ENCODE measurements at regions not wholly inside any gene's neighbourhood (a gene's known extent, or its start where the extent isn't known, plus 50 kb on each side); places are given as distances from the start of the nearest gene placed in this dataset.

- no peak for TF ChIP-seq POLR2A (IDR thresholded peaks at IDR 0.05; ENCODE audit: low read depth, low read length)
- TF ChIP-seq TAF1 (IDR thresholded peaks at IDR 0.05; ENCODE audit: low read depth, low read length) = no peak
- no peak for TF ChIP-seq POLR2AphosphoS5 (IDR thresholded peaks at IDR 0.05; ENCODE audit: low read depth, low read length)
Observed at GRCh38 chr11:97667057-97667456, 1277.2 kb downstream of the JRKL start.

Data from GM12891 (cell line).